ENCODE measurements at regions not wholly inside any gene's neighbourhood (a gene's known extent, or its start where the extent isn't known, plus 50 kb on each side); places are given as distances from the start of the nearest gene placed in this dataset.

GRCh38 chr6:23518294-23518693, 607.7 kb upstream of the NRSN1 start:
- Histone ChIP-seq H3K27me3 (no peaks in the 10 kb centered on the region), H3K4me1 (no peaks in the 10 kb centered on the region), H3K4me3 (no peak overlapping the region), H3K27ac (no peak overlapping the region), H3K36me3 (no peaks in the 10 kb centered on the region), H3K9me3 (no peaks in the 10 kb centered on the region)
- 89% methylated on average over 6 of the region's 6 CpGs for WGBS
- no peak for DNase-seq (ENCODE audit: low spot score in 2 of 2)
- no peak for TF ChIP-seq POLR2AphosphoS5 (IDR thresholded peaks at IDR 0.05)

- Histone ChIP-seq H3K27me3 (no peaks in the 10 kb centered on the region), H3K9me3 (no peaks in the 10 kb centered on the region), H3K36me3 (no peaks in the 10 kb centered on the region), H3K4me1 (no peaks in the 10 kb centered on the region), H3K4me3 (no peak overlapping the region), H3K27ac (no peak overlapping the region)
- no peak for TF ChIP-seq POLR2AphosphoS5 (IDR thresholded peaks at IDR 0.05)
- TF ChIP-seq EP300 (IDR thresholded peaks at IDR 0.05), result no peak
- no peak for TF ChIP-seq CTCF (IDR thresholded peaks at IDR 0.05)
- no peak for TF ChIP-seq POLR2A (IDR thresholded peaks at IDR 0.05)
- 60% methylated on average over 11 of the region's 11 CpGs for WGBS
- no peak for DNase-seq (ENCODE audit: low spot score in 2 of 2)
Observed at GRCh38 chr6:23522792-23523547, 603.0 kb upstream of the NRSN1 start.

DNA sequence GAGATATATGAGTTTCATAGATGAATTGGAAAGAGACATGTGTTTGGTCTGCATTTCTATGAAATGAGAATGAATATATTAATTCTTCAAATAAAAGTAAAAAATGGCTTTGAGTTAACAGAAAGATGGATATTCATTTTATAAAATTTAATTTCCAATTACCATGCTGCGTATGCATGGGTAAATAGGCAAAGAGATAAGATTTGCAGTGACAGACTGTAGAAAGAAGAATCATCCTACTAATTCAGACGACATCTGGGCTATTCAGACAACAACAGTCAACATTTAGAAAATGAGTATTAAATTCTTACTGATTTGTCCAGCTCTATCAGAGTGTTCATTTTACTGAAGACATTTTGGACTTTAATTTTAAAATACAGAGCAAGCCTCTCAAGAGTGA, 602.2 kb upstream of the NRSN1 start:
- Histone ChIP-seq H3K4me1 (no peaks in the 10 kb centered on the region), H3K27ac (no peak overlapping the region), H3K9me3 (no peaks in the 10 kb centered on the region), H3K36me3 (no peaks in the 10 kb centered on the region), H3K27me3 (no peaks in the 10 kb centered on the region), H3K4me3 (no peak overlapping the region)
- TF ChIP-seq POLR2A (IDR thresholded peaks at IDR 0.05) (no peak), POLR2AphosphoS5 (IDR thresholded peaks at IDR 0.05) (no peak), CTCF (IDR thresholded peaks at IDR 0.05) (no peak), EP300 (IDR thresholded peaks at IDR 0.05) (no peak)
- DNase-seq (ENCODE audit: low spot score in 2 of 2), result no peak
- WGBS, result 87% methylated on average over 2 of the region's 2 CpGs

DNA sequence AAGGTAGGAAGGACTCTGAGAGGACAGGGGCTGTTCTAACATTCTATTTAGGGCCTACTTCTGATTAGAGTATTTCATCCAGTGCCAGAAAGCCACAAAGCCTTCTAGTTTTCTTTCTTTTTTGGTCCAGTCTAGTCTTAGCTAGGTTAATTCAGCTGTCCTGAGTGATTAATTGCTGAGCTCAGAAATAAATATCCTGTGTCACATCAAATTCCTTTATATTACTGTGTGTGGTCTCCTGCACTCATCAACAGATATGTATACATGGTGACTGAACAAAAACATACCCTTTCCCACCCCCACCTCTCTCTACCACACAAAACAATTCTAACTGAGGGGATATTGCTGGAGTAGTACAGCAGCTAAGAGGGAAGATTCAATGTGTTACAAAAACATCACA, 601.5 kb upstream of the NRSN1 start:
- H3K9me3 ChIP-seq, result no peaks in the 10 kb centered on the region
- TF ChIP-seq EP300 (IDR thresholded peaks at IDR 0.05), result no peak
- no peak for TF ChIP-seq POLR2A (IDR thresholded peaks at IDR 0.05)
- TF ChIP-seq CTCF (IDR thresholded peaks at IDR 0.05), result no peak
- no peak for TF ChIP-seq POLR2AphosphoS5 (IDR thresholded peaks at IDR 0.05)
- H3K4me1 ChIP-seq, result no peaks in the 10 kb centered on the region
- H3K27ac ChIP-seq, result no peak overlapping the region
- H3K4me3 ChIP-seq, result no peak overlapping the region
- no peak for DNase-seq (ENCODE audit: low spot score in 2 of 2)
- no peaks in the 10 kb centered on the region for H3K36me3 ChIP-seq
- H3K27me3 ChIP-seq, result no peaks in the 10 kb centered on the region

GRCh38 chr6:23526526-23526925, 599.5 kb upstream of the NRSN1 start:
- H3K36me3 ChIP-seq, result no peaks in the 10 kb centered on the region
- H3K27ac ChIP-seq, result no peak overlapping the region
- H3K4me3 ChIP-seq, result no peak overlapping the region
- TF ChIP-seq CTCF (IDR thresholded peaks at IDR 0.05) (no peak), POLR2AphosphoS5 (IDR thresholded peaks at IDR 0.05) (no peak), EP300 (IDR thresholded peaks at IDR 0.05) (no peak), POLR2A (IDR thresholded peaks at IDR 0.05) (no peak)
- H3K9me3 ChIP-seq, result no peaks in the 10 kb centered on the region
- DNase-seq (ENCODE audit: low spot score in 2 of 2), result no peak
- no peaks in the 10 kb centered on the region for H3K27me3 ChIP-seq
- H3K4me1 ChIP-seq, result no peaks in the 10 kb centered on the region
- WGBS, result 90% methylated on average over 5 of the region's 5 CpGs

DNA sequence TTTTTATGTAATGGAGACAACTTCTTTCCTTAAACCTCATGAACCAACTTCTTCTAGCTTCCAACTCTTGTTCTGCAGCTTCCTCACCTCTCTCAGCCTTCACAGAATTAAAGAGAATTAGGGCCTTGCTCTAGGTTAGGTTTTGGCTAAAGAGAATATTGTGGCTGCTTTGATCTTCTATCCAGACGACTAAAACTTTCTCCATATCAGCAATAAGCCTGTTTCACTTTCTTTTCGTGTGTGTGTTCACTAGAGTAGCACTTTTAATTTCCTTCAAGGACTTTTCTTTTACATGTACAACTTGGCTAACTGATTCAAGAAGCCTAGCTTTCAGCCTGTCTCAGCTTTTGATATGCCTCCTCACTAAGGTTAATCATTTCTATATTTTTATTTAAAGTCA, 596.1 kb upstream of the NRSN1 start:
- DNase-seq (ENCODE audit: low spot score in 2 of 2), result no peak
- TF ChIP-seq CTCF (IDR thresholded peaks at IDR 0.05) (no peak), POLR2AphosphoS5 (IDR thresholded peaks at IDR 0.05) (no peak), EP300 (IDR thresholded peaks at IDR 0.05) (no peak), POLR2A (IDR thresholded peaks at IDR 0.05) (no peak)
- no peaks in the 10 kb centered on the region for H3K4me1 ChIP-seq
- no peak overlapping the region for H3K27ac ChIP-seq
- H3K27me3 ChIP-seq, result no peaks in the 10 kb centered on the region
- H3K36me3 ChIP-seq, result no peaks in the 10 kb centered on the region
- 69% methylated on average over 2 of the region's 2 CpGs for WGBS
- no peaks in the 10 kb centered on the region for H3K9me3 ChIP-seq
- no peak overlapping the region for H3K4me3 ChIP-seq
